ENCODE measurements at regions not wholly inside any gene's neighbourhood (a gene's known extent, or its start where the extent isn't known, plus 50 kb on each side); places are given as distances from the start of the nearest gene placed in this dataset.

GRCh38 chr11:92804388-92804966 is 165.0 kb upstream of the MTNR1B start:
- no peak for DNase-seq (ENCODE audit: low read depth)
- no peak for TF ChIP-seq CTCF (IDR thresholded peaks at IDR 0.05; ENCODE audit: insufficient read depth, low read length, poor library complexity, severe bottlenecking)
- H3K4me3 ChIP-seq (ENCODE audit: low read depth, low read length) = no peak overlapping the region
- H3K36me3 ChIP-seq (ENCODE audit: control insufficient read depth, insufficient read depth, low read length) = no peaks in the 10 kb centered on the region
- H3K27me3 ChIP-seq (ENCODE audit: control insufficient read depth, insufficient read depth, low read length) = no peaks in the 10 kb centered on the region

GRCh38 chr11:92808022-92808421 is 161.4 kb upstream of the MTNR1B start:
- Histone ChIP-seq H3K4me3 (ENCODE audit: low read depth, low read length) (no peak overlapping the region), H3K27me3 (ENCODE audit: control insufficient read depth, insufficient read depth, low read length) (no peaks in the 10 kb centered on the region), H3K36me3 (ENCODE audit: control insufficient read depth, insufficient read depth, low read length) (no peaks in the 10 kb centered on the region)
- no peak for TF ChIP-seq CTCF (IDR thresholded peaks at IDR 0.05; ENCODE audit: insufficient read depth, low read length, poor library complexity, severe bottlenecking)
- no peak for DNase-seq (ENCODE audit: low read depth)

GRCh38 chr11:92810423-92811064 is 158.9 kb upstream of the MTNR1B start:
- no peak for TF ChIP-seq CTCF (IDR thresholded peaks at IDR 0.05; ENCODE audit: insufficient read depth, low read length, poor library complexity, severe bottlenecking)
- Histone ChIP-seq H3K36me3 (ENCODE audit: control insufficient read depth, insufficient read depth, low read length) (no peaks in the 10 kb centered on the region), H3K4me3 (ENCODE audit: low read depth, low read length) (no peak overlapping the region), H3K27me3 (ENCODE audit: control insufficient read depth, insufficient read depth, low read length) (no peaks in the 10 kb centered on the region)
- no peak for DNase-seq (ENCODE audit: low read depth)

- Histone ChIP-seq H3K36me3 (ENCODE audit: control insufficient read depth, insufficient read depth, low read length) (no peaks in the 10 kb centered on the region), H3K4me3 (ENCODE audit: low read depth, low read length) (no peak overlapping the region), H3K27me3 (ENCODE audit: control insufficient read depth, insufficient read depth, low read length) (no peaks in the 10 kb centered on the region)
- DNase-seq (ENCODE audit: low read depth) = no peak
- no peak for TF ChIP-seq CTCF (IDR thresholded peaks at IDR 0.05; ENCODE audit: insufficient read depth, low read length, poor library complexity, severe bottlenecking)
Observed at GRCh38 chr11:92811341-92811740, 158.1 kb upstream of the MTNR1B start.

GRCh38 chr11:92812841-92813240 is 156.6 kb upstream of the MTNR1B start:
- Histone ChIP-seq H3K4me3 (ENCODE audit: low read depth, low read length) (no peak overlapping the region), H3K36me3 (ENCODE audit: control insufficient read depth, insufficient read depth, low read length) (no peaks in the 10 kb centered on the region), H3K27me3 (ENCODE audit: control insufficient read depth, insufficient read depth, low read length) (no peaks in the 10 kb centered on the region)
- no peak for TF ChIP-seq CTCF (IDR thresholded peaks at IDR 0.05; ENCODE audit: insufficient read depth, low read length, poor library complexity, severe bottlenecking)
- no peak for DNase-seq (ENCODE audit: low read depth)

- TF ChIP-seq CTCF (IDR thresholded peaks at IDR 0.05; ENCODE audit: insufficient read depth, low read length, poor library complexity, severe bottlenecking) = no peak
- H3K27me3 ChIP-seq (ENCODE audit: control insufficient read depth, insufficient read depth, low read length) = no peaks in the 10 kb centered on the region
- no peak for DNase-seq (ENCODE audit: low read depth)
Observed at GRCh38 chr11:92819830-92820229, 149.6 kb upstream of the MTNR1B start.

More at GRCh38 chr11:92819830-92820229, 149.6 kb upstream of the MTNR1B start:
- Histone ChIP-seq H3K36me3 (ENCODE audit: control insufficient read depth, insufficient read depth, low read length) (no peaks in the 10 kb centered on the region), H3K4me3 (ENCODE audit: low read depth, low read length) (no peak overlapping the region)
